ENCODE measurements at regions not wholly inside any gene's neighbourhood (a gene's known extent, or its start where the extent isn't known, plus 50 kb on each side); places are given as distances from the start of the nearest gene placed in this dataset.

GRCh38 chr3:107956991-107957900 is 133.6 kb downstream of the CD47 start:
- peak; percentile 89 to 93 for DNase-seq
- no peaks in the 10 kb centered on the region for H3K36me3 ChIP-seq
- H3K4me1 ChIP-seq: peaks cover 0 to 8% of the 10 kb centered on the region in 2 donors
- intact Hi-C loops (cut with DNase I; ENCODE audit: low total_unique reads): no loop called here
- no peaks in the 10 kb centered on the region for H3K27me3 ChIP-seq
- H3K9me3 ChIP-seq: no peaks in the 10 kb centered on the region
- H3K4me3 ChIP-seq: peak overlapping the region; percentile 12 to 34
- peak overlapping the region; percentile 80 to 81 for H3K27ac ChIP-seq
- TF ChIP-seq CTCF (IDR thresholded peaks at IDR 0.05) (peak in 1 of 4 experiments; percentile 4), POLR2A (IDR thresholded peaks at IDR 0.05) (no peak)

- H3K4me1 ChIP-seq: peaks cover 0 to 8% of the 10 kb centered on the region in 2 donors
- no peaks in the 10 kb centered on the region for H3K9me3 ChIP-seq
- no peaks in the 10 kb centered on the region for H3K27me3 ChIP-seq
- intact Hi-C loops (cut with DNase I; ENCODE audit: low total_unique reads): no loop called here
- H3K27ac ChIP-seq: no peak overlapping the region
- no peak for TF ChIP-seq POLR2A (IDR thresholded peaks at IDR 0.05)
- TF ChIP-seq CTCF (IDR thresholded peaks at IDR 0.05): no peak
- no peaks in the 10 kb centered on the region for H3K36me3 ChIP-seq
- DNase-seq: no peak
- no peak overlapping the region for H3K4me3 ChIP-seq
Measured at GRCh38 chr3:107954845-107955244, 136.0 kb downstream of the CD47 start.

GRCh38 chr3:107953722-107954121 is 137.1 kb downstream of the CD47 start:
- intact Hi-C loops (cut with DNase I; ENCODE audit: low total_unique reads): no loop called here
- Histone ChIP-seq H3K4me3 (no peak overlapping the region), H3K36me3 (no peaks in the 10 kb centered on the region), H3K4me1 (peaks cover 0 to 8% of the 10 kb centered on the region in 2 donors), H3K27ac (no peak overlapping the region), H3K27me3 (no peaks in the 10 kb centered on the region), H3K9me3 (no peaks in the 10 kb centered on the region)
- no peak for DNase-seq
- TF ChIP-seq CTCF (IDR thresholded peaks at IDR 0.05) (no peak), POLR2A (IDR thresholded peaks at IDR 0.05) (no peak)

- intact Hi-C loops (cut with DNase I; ENCODE audit: low total_unique reads): no loop called here
- no peak for TF ChIP-seq POLR2A (IDR thresholded peaks at IDR 0.05)
- TF ChIP-seq CTCF (IDR thresholded peaks at IDR 0.05): no peak
- H3K4me3 ChIP-seq: no peak overlapping the region
- H3K4me1 ChIP-seq: no peaks in the 10 kb centered on the region
- no peaks in the 10 kb centered on the region for H3K36me3 ChIP-seq
- DNase-seq: no peak
- H3K27ac ChIP-seq: no peak overlapping the region
- H3K9me3 ChIP-seq: no peaks in the 10 kb centered on the region
- no peaks in the 10 kb centered on the region for H3K27me3 ChIP-seq
Measured at GRCh38 chr3:107951126-107951525, 139.7 kb downstream of the CD47 start.

GRCh38 chr3:107950417-107950816 is 140.4 kb downstream of the CD47 start:
- Histone ChIP-seq H3K4me3 (no peak overlapping the region), H3K4me1 (no peaks in the 10 kb centered on the region), H3K27ac (no peak overlapping the region), H3K27me3 (no peaks in the 10 kb centered on the region), H3K9me3 (no peaks in the 10 kb centered on the region), H3K36me3 (no peaks in the 10 kb centered on the region)
- no peak for DNase-seq
- intact Hi-C loops (cut with DNase I; ENCODE audit: low total_unique reads): no loop called here
- no peak for TF ChIP-seq POLR2A (IDR thresholded peaks at IDR 0.05)
- no peak for TF ChIP-seq CTCF (IDR thresholded peaks at IDR 0.05)

Data from uterus (tissue), 3 donors.